ENCODE measurements at regions not wholly inside any gene's neighbourhood (a gene's known extent, or its start where the extent isn't known, plus 50 kb on each side); places are given as distances from the start of the nearest gene placed in this dataset.

DNA sequence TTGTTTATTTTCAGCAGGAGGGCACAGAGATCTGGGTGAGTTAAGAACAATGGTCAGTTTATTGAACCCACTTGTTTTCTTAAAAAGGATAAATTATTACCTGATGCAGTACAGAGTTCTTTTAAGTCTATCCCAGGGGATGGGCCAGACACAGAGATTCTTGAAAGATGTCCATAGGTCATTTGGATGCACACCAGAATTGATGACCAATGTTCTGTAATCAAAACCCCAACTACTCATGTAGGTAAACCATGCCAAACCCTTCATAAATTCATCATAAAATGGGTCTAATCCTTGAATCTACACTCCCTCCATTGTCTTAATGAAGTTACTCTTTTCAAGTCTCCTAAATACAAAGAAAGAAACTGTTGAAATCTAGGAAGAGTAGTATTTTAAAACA is 273.0 kb upstream of the COL8A1 start (continued):
- TF ChIP-seq ZFP36 (IDR thresholded peaks at IDR 0.05; ENCODE audit: borderline replicate concordance, low read depth, low read length, partially characterized antibody) (no peak), RFX1 (IDR thresholded peaks at IDR 0.05) (no peak), MYNN (CRISPR knock-in tag; IDR thresholded peaks at IDR 0.05; ENCODE audit: low read depth) (no peak), TCF12 (IDR thresholded peaks at IDR 0.05) (no peak), TCF12 (CRISPR knock-in tag; IDR thresholded peaks at IDR 0.05) (no peak), CHD4 (IDR thresholded peaks at IDR 0.05; ENCODE audit: borderline replicate concordance, low read length) (no peak), NFYB (CRISPR knock-in tag; IDR thresholded peaks at IDR 0.05) (no peak), REPIN1 (CRISPR knock-in tag; IDR thresholded peaks at IDR 0.05; ENCODE audit: borderline replicate concordance, low read depth) (no peak)
- TF ChIP-seq, protein P1, sequence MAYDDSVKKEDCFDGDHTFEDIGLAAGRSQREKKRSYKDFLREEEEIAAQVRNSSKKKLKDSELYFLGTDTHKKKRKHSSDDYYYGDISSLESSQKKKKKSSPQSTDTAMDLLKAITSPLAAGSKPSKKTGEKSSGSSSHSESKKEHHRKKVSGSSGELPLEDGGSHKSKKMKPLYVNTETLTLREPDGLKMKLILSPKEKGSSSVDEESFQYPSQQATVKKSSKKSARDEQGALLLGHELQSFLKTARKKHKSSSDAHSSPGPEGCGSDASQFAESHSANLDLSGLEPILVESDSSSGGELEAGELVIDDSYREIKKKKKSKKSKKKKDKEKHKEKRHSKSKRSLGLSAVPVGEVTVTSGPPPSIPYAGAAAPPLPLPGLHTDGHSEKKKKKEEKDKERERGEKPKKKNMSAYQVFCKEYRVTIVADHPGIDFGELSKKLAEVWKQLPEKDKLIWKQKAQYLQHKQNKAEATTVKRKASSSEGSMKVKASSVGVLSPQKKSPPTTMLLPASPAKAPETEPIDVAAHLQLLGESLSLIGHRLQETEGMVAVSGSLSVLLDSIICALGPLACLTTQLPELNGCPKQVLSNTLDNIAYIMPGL (CRISPR knock-in tag; IDR thresholded peaks at IDR 0.05; ENCODE audit: borderline replicate concordance in 1 of 2, low read depth in 1 of 2): no peak

DNA sequence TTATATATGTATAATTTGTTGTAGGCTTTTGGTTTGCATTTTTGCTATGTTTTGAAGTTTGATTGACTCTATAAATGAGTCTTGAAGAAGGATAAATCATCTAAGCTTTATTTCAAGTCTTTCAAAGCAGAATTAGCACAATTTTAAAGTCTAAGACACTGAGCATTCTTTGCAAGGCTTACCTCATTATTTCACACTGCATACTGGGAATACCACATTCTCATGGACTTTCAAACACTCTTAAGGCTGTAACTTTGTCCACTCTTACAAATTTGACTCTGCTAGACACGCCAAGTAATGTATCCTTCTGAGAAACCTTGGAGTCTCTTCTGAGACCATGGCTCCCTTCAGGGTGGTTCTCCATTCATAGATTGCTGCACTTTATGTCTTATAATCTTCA is 281.3 kb upstream of the COL8A1 start:
- in situ Hi-C loops (cut with HindIII; ENCODE audit: extremely low pct_ligation_motif_present, low pct_unique_long_range_greater_than_20kb): no loop called here
- POLR2A ChIA-PET: no interaction called here
- no TSS peak for BruUV-seq (replicated peaks)
- FAIRE-seq (no peak), DNase-seq (ENCODE audit: low spot score) (no peak), ATAC-seq (no peak)
- H4K20me1 ChIP-seq (ENCODE audit: insufficient read depth, low read length): no peaks in the 10 kb centered on the region
- no peak overlapping the region for H3K9ac ChIP-seq (ENCODE audit: insufficient read depth, low read depth, low read length)
- H3K4me3 ChIP-seq (replicated peaks in 1 of 3; ENCODE audit: insufficient read depth in 1 of 3, low read depth in 2 of 3, low read length in 3 of 3): no peak overlapping the region
- H3K4me2 ChIP-seq (ENCODE audit: low read depth, low read length): no peak overlapping the region
- no peaks in the 10 kb centered on the region for H3K79me2 ChIP-seq (ENCODE audit: insufficient read depth, low read length)
- intact Hi-C loops (cut with micrococcal nuclease; ENCODE audit: unreplicated experiment): no loop called here
- no peaks in the 10 kb centered on the region for H3K9me3 ChIP-seq (ENCODE audit: low read length)
- CTCF ChIA-PET (ENCODE audit: low intra/inter-chr PET ratio, low total read pairs): no interaction called here
- 0% methylated on average over 1 of the region's 1 CpG for WGBS (ENCODE audit: low lambda C conversion rate)
- no peaks in the 10 kb centered on the region; a peak in 1 of 5 replicates for H3K27me3 ChIP-seq (ENCODE audit: control insufficient read depth in 1 of 2, insufficient read depth in 2 of 2, low read length in 2 of 2)
- no peak overlapping the region for H3K27ac ChIP-seq (ENCODE audit: extremely low read length, insufficient read depth, low read length)
- H2AFZ ChIP-seq (ENCODE audit: low read length): no peak overlapping the region
- TF ChIP-seq PRMT3 (CRISPR knock-in tag; IDR thresholded peaks at IDR 0.05; ENCODE audit: borderline replicate concordance, low read depth) (no peak), TOE1 (CRISPR knock-in tag; IDR thresholded peaks at IDR 0.05) (no peak), ZNF136 (CRISPR knock-in tag; IDR thresholded peaks at IDR 0.05; ENCODE audit: low read depth) (no peak)
- TF ChIP-seq, protein P2, sequence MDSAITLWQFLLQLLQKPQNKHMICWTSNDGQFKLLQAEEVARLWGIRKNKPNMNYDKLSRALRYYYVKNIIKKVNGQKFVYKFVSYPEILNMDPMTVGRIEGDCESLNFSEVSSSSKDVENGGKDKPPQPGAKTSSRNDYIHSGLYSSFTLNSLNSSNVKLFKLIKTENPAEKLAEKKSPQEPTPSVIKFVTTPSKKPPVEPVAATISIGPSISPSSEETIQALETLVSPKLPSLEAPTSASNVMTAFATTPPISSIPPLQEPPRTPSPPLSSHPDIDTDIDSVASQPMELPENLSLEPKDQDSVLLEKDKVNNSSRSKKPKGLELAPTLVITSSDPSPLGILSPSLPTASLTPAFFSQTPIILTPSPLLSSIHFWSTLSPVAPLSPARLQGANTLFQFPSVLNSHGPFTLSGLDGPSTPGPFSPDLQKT (CRISPR knock-in tag; IDR thresholded peaks at IDR 0.05; ENCODE audit: borderline replicate concordance): no peak
- H3K4me1 ChIP-seq (ENCODE audit: insufficient read depth, low read length): no peaks in the 10 kb centered on the region
- no peaks in the 10 kb centered on the region for H3K36me3 ChIP-seq (replicated peaks in 1 of 2; ENCODE audit: control insufficient read depth in 1 of 2, insufficient read depth in 2 of 2, low read length in 2 of 2)

Data from HepG2 (cell line).